HCT116 (cell line): ENCODE measurements at regions not wholly inside any gene's neighbourhood (a gene's known extent, or its start where the extent isn't known, plus 50 kb on each side); places are given as distances from the start of the nearest gene placed in this dataset.

Source experiments
- ATAC-seq: fragments of 200-7000 bp; cut with Tn5 transposase; 2 replicates; pipeline ENCODE4 v1.9.1; 2020; ENCODE audit warnings: mild to moderate bottlenecking, moderate library complexity
- BruUV-seq: library from RNA; stranded (reverse); fragments of 400-500 nt; replicated peaks from 2 replicates; lab custom pipeline; 2021; lab: Mats Ljungman, UMichigan
- CTCF ChIA-PET: fragments of 300-600 bp; sonication (Branson Sonifier 250); formaldehyde crosslinking; loops from one replicate; lab custom pipeline; 2021; ENCODE audit warnings: antibody characterized with exemption; lab: Charles Lee
- POLR2A ChIA-PET: fragments of 300-600, 350-600 bp; sonication (Branson Sonifier 250); formaldehyde crosslinking; loops from one replicate; lab custom pipeline; 2021; ENCODE audit warnings: antibody characterized with exemption; lab: Charles Lee
- RAD21 ChIA-PET, 2 experiments: fragments of 300-600 bp; sonication (Branson Sonifier 250); formaldehyde crosslinking; loops; one replicate each; lab custom pipeline; 2023; ENCODE audit warnings: low total read pairs in 2 of 2; ENCODE audit not compliant: uncharacterized antibody in 2 of 2, unreplicated experiment in 2 of 2, low non-redundant PET in 1 of 2; lab: Charles Lee
- DNase-seq: peaks from one replicate; pipeline ENCODE4 v3.0.0-alpha.2; 2010; ENCODE audit warnings: low read depth, low spot score
- H2AFZ ChIP-seq: fragments of 200-600 bp; shearing (Covaris generic), sonication (generic); 2 replicates; pipeline ENCODE4 v1.6.1; 2017; ENCODE audit warnings: low read depth, mixed run types, mixed read lengths, antibody characterized with exemption, low read length; ENCODE audit not compliant: poor library complexity, severe bottlenecking
- H3K27ac ChIP-seq: 2 replicates; pipeline ENCODE4 v1.5.1; 2012; ENCODE audit warnings: low read depth, low read length
- H3K27me3 ChIP-seq: fragments of 200-600 bp; sonication (generic); 2 replicates; pipeline ENCODE4 v1.6.1; 2016; ENCODE audit warnings: mixed run types, low read length, mixed read lengths; ENCODE audit not compliant: insufficient read depth
- H3K36me3 ChIP-seq, 2 experiments: fragments of 200-500 bp in 1 of 2; fragments of 200-600 bp in 1 of 2; sonication (Bioruptor generic) in 1 of 2; sonication (generic) in 1 of 2; 2 replicates each; pipeline versions ENCODE4 v1.5.1 to v1.6.1; 2014 to 2016; ENCODE audit warnings: low read length in 2 of 2, inconsistent platforms in 1 of 2, mixed read lengths in 1 of 2, mixed run types in 1 of 2; ENCODE audit not compliant: insufficient read depth in 2 of 2, control insufficient read depth in 1 of 2
- H3K4me1 ChIP-seq, 2 experiments: fragments of 200-600 bp in 1 of 2; sonication (generic) in 1 of 2; 2 replicates each; pipeline versions ENCODE4 v1.5.1 to v1.6.1; 2012 to 2017; ENCODE audit warnings: low read length in 2 of 2, inconsistent platforms in 1 of 2, mild to moderate bottlenecking in 1 of 2, mixed read lengths in 1 of 2, mixed run types in 1 of 2, moderate library complexity in 1 of 2; ENCODE audit not compliant: insufficient read depth in 2 of 2, control insufficient read depth in 1 of 2
- H3K4me2 ChIP-seq: fragments of 200-600 bp; sonication (generic); 2 replicates; pipeline ENCODE4 v1.6.1; 2017; ENCODE audit warnings: mixed run types, low read length, mixed read lengths
- H3K4me3 ChIP-seq, 2 experiments: fragments of 200-600 bp in 1 of 2; sonication (generic) in 1 of 2; replicated peaks in 1 of 2; 2 replicates each; pipeline ENCODE4 v1.5.1; 2011 to 2016; ENCODE audit warnings: low read length in 2 of 2, control low read depth in 1 of 2, low read depth in 1 of 2, mild to moderate bottlenecking in 1 of 2, mixed read lengths in 1 of 2, mixed run types in 1 of 2
- H3K79me2 ChIP-seq: fragments of 200-600 bp; sonication (generic); 2 replicates; pipeline ENCODE4 v1.6.1; 2017; ENCODE audit warnings: mild to moderate bottlenecking, mixed run types, low read length, moderate library complexity, mixed read lengths; ENCODE audit not compliant: insufficient read depth
- H3K9ac ChIP-seq: fragments of 200-600 bp; sonication (generic); 2 replicates; pipeline ENCODE4 v1.6.1; 2016; ENCODE audit warnings: low read length, mixed read lengths
- H3K9me2 ChIP-seq: fragments of 200-600 bp; sonication (generic), shearing (Covaris generic); 2 replicates; pipeline ENCODE4 v1.6.1; 2017; ENCODE audit warnings: mixed run types, mild to moderate bottlenecking, moderate library complexity; ENCODE audit not compliant: insufficient read depth
- H3K9me3 ChIP-seq, 2 experiments: fragments of 200-500 bp in 1 of 2; fragments of 200-600 bp in 1 of 2; sonication (Bioruptor generic) in 1 of 2; sonication (generic) in 1 of 2; 2 replicates each; pipeline ENCODE4 v1.6.1; 2014 to 2017; ENCODE audit warnings: low read length in 2 of 2, mixed read lengths in 2 of 2, inconsistent platforms in 1 of 2, low read depth in 1 of 2, mild to moderate bottlenecking in 1 of 2, mixed run types in 1 of 2, moderate library complexity in 1 of 2; ENCODE audit not compliant: control insufficient read depth in 1 of 2, insufficient read depth in 1 of 2
- H4K20me1 ChIP-seq: fragments of 200-600 bp; sonication (generic), shearing (Covaris generic); 2 replicates; pipeline ENCODE4 v1.6.1; 2017; ENCODE audit warnings: mixed run types, mild to moderate bottlenecking, moderate library complexity; ENCODE audit not compliant: insufficient read depth
- ATF3 ChIP-seq: IDR thresholded peaks from 2 replicates; pipeline ENCODE4 v1.6.1; 2012
- CBX3 ChIP-seq: IDR thresholded peaks from 2 replicates; pipeline ENCODE4 v1.6.1; 2012; ENCODE audit warnings: low read depth
- CEBPB ChIP-seq: IDR thresholded peaks from 2 replicates; pipeline ENCODE4 v1.6.1; 2012; ENCODE audit warnings: low read depth
- CTCF ChIP-seq, 3 experiments: fragments of 200-600 bp in 1 of 3; sonication (generic) in 1 of 3; IDR thresholded peaks in 2 of 3; conservative IDR thresholded peaks in 1 of 3; 2 replicates each; pipeline ENCODE4 v1.5.1; 2012 to 2017; ENCODE audit warnings: low read depth in 2 of 3, low read length in 2 of 3, antibody characterized with exemption in 1 of 3, borderline replicate concordance in 1 of 3, control low read depth in 1 of 3, mild to moderate bottlenecking in 1 of 3, mixed read lengths in 1 of 3, mixed run types in 1 of 3, moderate library complexity in 1 of 3; ENCODE audit not compliant: insufficient read depth in 1 of 3
- EGR1 ChIP-seq: IDR thresholded peaks from 2 replicates; pipeline ENCODE4 v1.6.1; 2012; ENCODE audit warnings: low read depth
- EZH2 ChIP-seq: fragments of 200-600 bp; sonication (generic); IDR thresholded peaks from 2 replicates; pipeline ENCODE4 v1.6.1; 2017; ENCODE audit warnings: antibody characterized with exemption, mixed run types
- FOSL1 ChIP-seq: IDR thresholded peaks from 2 replicates; pipeline ENCODE4 v1.6.1; 2012; ENCODE audit warnings: low read depth
- JUND ChIP-seq: IDR thresholded peaks from 2 replicates; pipeline ENCODE4 v1.6.1; 2012
- MAX ChIP-seq: IDR thresholded peaks from 2 replicates; pipeline ENCODE4 v1.6.1; 2012
- POLR2A ChIP-seq: IDR thresholded peaks from 2 replicates; pipeline ENCODE4 v1.7.0; 2011; ENCODE audit warnings: borderline replicate concordance; ENCODE audit not compliant: insufficient read depth, insufficient read length; ENCODE audit errors: extremely low read depth
- POLR2AphosphoS5 ChIP-seq: IDR thresholded peaks from 2 replicates; pipeline ENCODE4 v1.6.1; 2011; ENCODE audit warnings: mild to moderate bottlenecking, low read depth, low read length, moderate library complexity
- RAD21 ChIP-seq: IDR thresholded peaks from 2 replicates; pipeline ENCODE4 v1.6.1; 2012; ENCODE audit warnings: low read depth, mild to moderate bottlenecking
- SIN3A ChIP-seq: IDR thresholded peaks from 2 replicates; pipeline ENCODE4 v1.6.1; 2012; ENCODE audit warnings: low read depth
- SP1 ChIP-seq: IDR thresholded peaks from 2 replicates; pipeline ENCODE4 v1.6.1; 2012; ENCODE audit warnings: low read depth
- SRF ChIP-seq: IDR thresholded peaks from 2 replicates; pipeline ENCODE4 v1.6.1; 2012; ENCODE audit warnings: low read depth
- TCF7L2 ChIP-seq: IDR thresholded peaks from 2 replicates; pipeline ENCODE4 v1.7.0; 2011; ENCODE audit warnings: borderline replicate concordance, inconsistent platforms; ENCODE audit not compliant: insufficient read depth, insufficient read length; ENCODE audit errors: extremely low read depth
- YY1 ChIP-seq: IDR thresholded peaks from 2 replicates; pipeline ENCODE4 v1.6.1; 2011; ENCODE audit warnings: low read length, low read depth, moderate library complexity, mild to moderate bottlenecking; ENCODE audit not compliant: insufficient replicate concordance; ENCODE audit errors: extremely low read depth
- ZBTB33 ChIP-seq: IDR thresholded peaks from 2 replicates; pipeline ENCODE4 v1.6.1; 2011; ENCODE audit warnings: mild to moderate bottlenecking, low read length, moderate library complexity; ENCODE audit not compliant: insufficient replicate concordance; ENCODE audit errors: extremely low read depth
- ZFX ChIP-seq: fragments of 450-650 bp; IDR thresholded peaks from 2 replicates; pipeline ENCODE4 v1.6.1; 2017
- ZNF274 ChIP-seq: fragments of 200-500 bp; sonication (Bioruptor generic); IDR thresholded peaks from 2 replicates; pipeline ENCODE4 v1.6.1; 2014; ENCODE audit warnings: mild to moderate bottlenecking, low read depth, low read length, inconsistent platforms
- intact Hi-C: fragments of 100-400 bp; cut with micrococcal nuclease; formaldehyde crosslinking; loops from 2 replicates; pipeline ENCODE4 v1.10.0; 2022

GRCh38 chr13:47407808-47408207 is 511.0 kb upstream of the HTR2A start:
- Histone ChIP-seq H3K9me3 (no peaks in the 10 kb centered on the region; a peak in 1 of 4 replicates), H3K4me2 (no peak overlapping the region), H4K20me1 (no peaks in the 10 kb centered on the region), H3K9ac (no peak overlapping the region), H2AFZ (no peak overlapping the region), H3K4me3 (no peak overlapping the region), H3K27me3 (no peaks in the 10 kb centered on the region), H3K4me1 (no peaks in the 10 kb centered on the region), H3K9me2 (no peaks in the 10 kb centered on the region), H3K27ac (no peak overlapping the region), H3K36me3 (no peaks in the 10 kb centered on the region), H3K79me2 (no peaks in the 10 kb centered on the region)
- RAD21 ChIA-PET: no interaction called here
- TF ChIP-seq JUND (no peak), CBX3 (no peak), TCF7L2 (no peak), CTCF (IDR thresholded peaks at IDR 0.05 in 2 of 3, conservative IDR thresholded peaks at IDR 0.05 in 1 of 3; ENCODE audit: borderline replicate concordance in 1 of 3, insufficient read depth in 1 of 3, low read depth in 2 of 3, low read length in 2 of 3) (no peak), EZH2 (no peak), ZNF274 (no peak), MAX (no peak), POLR2A (no peak), RAD21 (no peak), ATF3 (no peak), POLR2AphosphoS5 (no peak), FOSL1 (no peak), SP1 (no peak), ZBTB33 (no peak), SIN3A (no peak), YY1 (no peak), EGR1 (no peak), ZFX (no peak), CEBPB (no peak), SRF (no peak)
- POLR2A ChIA-PET: no interaction called here
- intact Hi-C loops: no loop called here
- no peak for ATAC-seq
- CTCF ChIA-PET: no interaction called here
- BruUV-seq: no TSS peak
- DNase-seq: no peak
